GM12872 (cell line): ENCODE measurements at regions not wholly inside any gene's neighbourhood (a gene's known extent, or its start where the extent isn't known, plus 50 kb on each side); places are given as distances from the start of the nearest gene placed in this dataset.

ENCODE experiments used
- TF ChIP-seq, protein P1 (sequence below): IDR thresholded peaks from 3 replicates; pipeline ENCODE4 v1.5.1; 2011; ENCODE audit warnings: low read depth, mild to moderate bottlenecking, low read length, moderate library complexity; ENCODE audit not compliant: insufficient read depth

DNA sequence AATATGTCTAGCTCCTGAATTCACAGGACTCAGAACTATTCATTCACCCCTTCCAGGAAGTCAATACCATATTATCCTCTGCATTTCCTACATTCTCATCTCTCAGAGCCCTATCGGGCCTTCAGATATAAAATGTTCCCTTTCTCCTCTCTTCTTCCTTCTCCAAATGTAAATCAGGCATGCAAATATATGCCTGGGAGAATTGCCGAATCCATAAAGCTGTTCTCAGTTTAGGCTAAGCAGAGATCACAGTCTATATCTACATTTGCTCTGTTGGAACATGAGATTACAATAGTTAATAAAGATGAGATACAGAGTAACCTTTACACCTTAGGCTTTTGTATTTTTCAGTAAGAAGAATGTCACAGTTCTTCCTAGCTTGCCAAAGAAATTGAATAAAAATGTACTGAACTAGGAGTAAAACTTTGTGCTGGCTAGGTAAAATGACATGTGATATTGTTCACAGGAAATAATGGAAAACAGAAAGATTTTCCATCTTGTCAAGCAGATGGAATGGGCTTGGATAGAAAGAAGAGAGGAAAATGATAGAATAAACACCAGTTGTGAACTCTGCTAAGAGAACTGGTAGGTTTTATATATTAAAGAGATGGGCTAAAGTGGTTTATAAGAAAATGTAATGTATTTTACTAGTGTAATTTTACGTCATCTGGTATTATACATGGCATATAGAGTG, 161.5 kb downstream of the NRIP1 start:
- TF ChIP-seq, protein P1, sequence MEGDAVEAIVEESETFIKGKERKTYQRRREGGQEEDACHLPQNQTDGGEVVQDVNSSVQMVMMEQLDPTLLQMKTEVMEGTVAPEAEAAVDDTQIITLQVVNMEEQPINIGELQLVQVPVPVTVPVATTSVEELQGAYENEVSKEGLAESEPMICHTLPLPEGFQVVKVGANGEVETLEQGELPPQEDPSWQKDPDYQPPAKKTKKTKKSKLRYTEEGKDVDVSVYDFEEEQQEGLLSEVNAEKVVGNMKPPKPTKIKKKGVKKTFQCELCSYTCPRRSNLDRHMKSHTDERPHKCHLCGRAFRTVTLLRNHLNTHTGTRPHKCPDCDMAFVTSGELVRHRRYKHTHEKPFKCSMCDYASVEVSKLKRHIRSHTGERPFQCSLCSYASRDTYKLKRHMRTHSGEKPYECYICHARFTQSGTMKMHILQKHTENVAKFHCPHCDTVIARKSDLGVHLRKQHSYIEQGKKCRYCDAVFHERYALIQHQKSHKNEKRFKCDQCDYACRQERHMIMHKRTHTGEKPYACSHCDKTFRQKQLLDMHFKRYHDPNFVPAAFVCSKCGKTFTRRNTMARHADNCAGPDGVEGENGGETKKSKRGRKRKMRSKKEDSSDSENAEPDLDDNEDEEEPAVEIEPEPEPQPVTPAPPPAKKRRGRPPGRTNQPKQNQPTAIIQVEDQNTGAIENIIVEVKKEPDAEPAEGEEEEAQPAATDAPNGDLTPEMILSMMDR, result no peak

DNA sequence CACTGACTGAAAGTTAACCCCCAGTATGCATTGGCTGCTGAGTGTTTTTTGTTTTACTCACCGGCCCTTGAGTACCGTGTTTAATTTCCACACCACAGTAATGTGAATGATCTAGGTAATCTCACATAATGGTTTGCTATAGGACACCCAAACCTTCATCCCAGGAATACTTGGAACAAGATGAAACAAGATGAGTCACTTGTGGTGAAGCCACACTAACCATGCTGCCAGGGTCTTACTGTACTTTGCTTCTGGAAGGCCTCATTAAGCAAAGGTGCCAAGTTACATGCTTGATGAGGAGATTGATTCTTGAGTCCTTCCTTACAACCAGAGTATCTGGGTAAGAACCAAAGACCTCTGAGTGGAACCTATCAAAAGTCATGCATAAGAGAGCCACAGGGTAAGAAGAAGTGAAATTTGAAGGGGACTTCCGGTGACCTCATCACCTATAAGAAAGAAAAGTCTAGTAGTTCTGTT, 163.3 kb downstream of the NRIP1 start:
- TF ChIP-seq, protein P1, result no peak

DNA sequence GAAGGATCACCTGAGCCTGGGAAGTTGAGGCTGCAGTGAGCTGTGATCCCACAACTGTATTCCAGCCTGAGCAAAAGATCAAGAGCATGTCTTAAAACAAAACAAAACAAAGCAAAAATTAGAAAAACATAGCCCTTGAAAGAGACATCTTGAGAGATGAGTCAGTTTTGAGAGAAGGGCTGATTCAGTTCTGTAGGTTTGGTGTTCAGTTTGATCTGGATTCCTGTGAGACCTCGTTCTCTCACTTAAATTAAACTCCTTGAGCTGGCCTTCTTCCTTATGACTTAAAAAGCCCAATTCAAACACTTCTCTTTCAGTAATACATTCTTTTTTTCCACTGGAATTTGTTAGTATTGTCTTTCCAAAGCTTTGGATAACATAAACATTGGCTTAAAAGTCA, 164.2 kb downstream of the NRIP1 start:
- TF ChIP-seq, protein P1, result no peak

DNA sequence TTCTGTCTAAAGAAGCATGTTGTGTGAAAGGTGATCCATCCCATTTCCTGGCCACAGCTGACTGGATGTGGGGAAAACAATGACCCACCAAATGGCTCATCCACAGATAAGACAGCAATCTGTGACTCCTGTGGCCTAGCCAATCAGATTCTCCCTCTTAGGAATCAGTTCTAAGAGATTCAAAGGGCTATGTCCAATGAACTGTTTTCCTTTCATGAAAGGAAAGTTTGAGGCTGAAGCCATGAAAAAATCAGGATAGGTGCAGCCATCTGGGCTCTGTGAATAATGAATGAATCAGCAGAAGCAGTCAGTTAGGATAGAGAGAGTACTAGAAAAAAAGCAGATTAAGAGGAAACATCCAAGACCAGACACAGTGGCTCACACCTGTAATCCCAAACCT, 164.7 kb downstream of the NRIP1 start:
- TF ChIP-seq, protein P1, result no peak

DNA sequence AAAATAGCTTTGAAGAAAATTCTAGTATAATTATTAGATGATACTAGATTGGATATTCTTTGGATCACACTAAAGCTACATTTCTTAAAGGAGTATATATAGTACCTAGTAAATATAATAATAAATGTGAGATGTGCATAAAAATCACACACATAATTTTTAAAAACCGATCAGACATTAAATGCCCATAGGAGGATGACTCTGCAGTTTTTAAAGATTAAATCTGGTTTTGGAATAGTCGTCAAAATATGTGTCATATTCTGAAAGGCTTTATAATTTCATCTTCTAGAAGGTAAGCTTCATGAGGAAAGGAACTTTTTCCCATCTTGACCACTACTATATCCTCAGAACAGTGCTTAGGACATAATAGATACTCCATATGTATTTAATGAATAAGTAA, 169.0 kb downstream of the NRIP1 start:
- TF ChIP-seq, protein P1, result no peak

DNA sequence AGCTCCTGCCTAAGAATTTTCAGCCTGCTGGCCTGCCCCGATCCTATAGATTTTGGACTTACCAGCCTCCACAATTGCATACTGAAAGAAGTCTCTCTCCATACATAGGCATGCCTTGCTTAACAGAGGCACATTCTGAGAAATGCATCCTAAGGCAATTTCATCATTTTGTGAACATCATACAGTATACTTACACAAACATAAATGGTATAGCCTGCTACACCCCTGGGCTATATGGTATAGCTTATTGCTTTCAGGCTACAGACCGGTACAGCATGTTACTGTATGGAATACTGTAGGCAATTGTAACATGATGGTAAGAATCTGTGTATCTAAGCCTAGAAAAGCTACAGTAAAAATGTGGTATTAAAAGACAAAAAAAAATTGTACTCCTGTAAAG, 174.7 kb downstream of the NRIP1 start:
- TF ChIP-seq, protein P1, result no peak

DNA sequence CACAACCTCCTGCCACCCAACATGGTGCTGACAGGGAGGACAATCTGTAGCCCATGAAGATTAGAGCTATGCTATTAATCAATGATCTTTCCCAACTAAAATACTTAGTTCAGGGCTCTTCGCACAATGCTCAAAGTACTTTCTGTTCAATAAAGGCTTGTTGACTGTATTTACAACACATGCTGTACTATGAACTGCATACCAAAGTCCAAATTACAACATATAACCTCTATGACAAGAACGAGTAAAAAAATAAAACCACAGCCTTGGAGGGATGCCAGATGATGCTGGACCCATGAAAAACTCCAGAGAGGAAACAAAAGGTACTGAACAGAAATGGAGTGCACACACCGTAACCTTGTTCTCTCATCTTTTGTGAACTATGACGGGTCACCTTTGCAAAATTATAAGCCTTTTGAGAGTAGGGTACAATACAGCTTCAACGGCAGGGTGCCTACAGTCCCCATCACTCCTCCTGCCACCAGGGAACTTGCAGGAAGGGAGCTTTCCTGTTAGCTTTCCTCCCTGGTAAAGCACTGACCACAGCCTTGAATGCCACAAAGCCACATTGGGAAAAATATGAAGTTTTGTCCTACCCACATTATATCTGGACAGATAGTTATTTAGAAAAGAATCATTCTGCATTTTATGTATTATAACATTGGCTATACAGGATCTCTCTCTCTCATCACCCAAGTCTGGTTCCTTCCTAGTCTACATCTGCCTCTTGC, 175.6 kb downstream of the NRIP1 start:
- TF ChIP-seq, protein P1, result no peak
